ENCODE measurements at regions not wholly inside any gene's neighbourhood (a gene's known extent, or its start where the extent isn't known, plus 50 kb on each side); places are given as distances from the start of the nearest gene placed in this dataset.

DNA sequence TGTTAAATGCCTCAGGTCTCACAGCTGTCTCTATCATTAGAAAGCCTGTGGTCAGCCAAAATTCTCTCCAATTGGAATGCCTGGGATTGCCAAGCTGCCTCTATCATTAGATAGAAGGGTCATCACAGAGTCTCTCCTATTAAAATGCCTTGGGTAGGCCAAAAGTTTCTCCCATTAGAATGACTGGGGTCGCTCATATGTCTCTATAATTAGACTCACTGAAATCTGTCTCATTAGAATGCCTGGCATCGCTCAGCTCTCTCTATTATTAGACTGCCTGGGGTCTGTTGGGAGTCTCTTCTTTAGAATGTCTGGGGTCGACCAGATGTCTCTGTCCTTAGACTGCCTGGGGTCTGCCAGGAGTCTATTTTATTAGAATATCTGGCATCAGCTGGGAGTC is 2265.1 kb downstream of the TP53TG3F start:
- Mint-ChIP-seq H3K4me3 (no peak overlapping the region), H3K4me1 (ENCODE audit: low read depth) (no peaks in the 10 kb centered on the region), H3K27ac (no peak overlapping the region), H3K27me3 (ENCODE audit: low read depth) (no peaks in the 10 kb centered on the region), H3K9me3 (peaks cover 68% of the 10 kb centered on the region), H3K36me3 (ENCODE audit: low read depth) (no peaks in the 10 kb centered on the region)
- no peak for DNase-seq (ENCODE audit: low spot score)

DNA sequence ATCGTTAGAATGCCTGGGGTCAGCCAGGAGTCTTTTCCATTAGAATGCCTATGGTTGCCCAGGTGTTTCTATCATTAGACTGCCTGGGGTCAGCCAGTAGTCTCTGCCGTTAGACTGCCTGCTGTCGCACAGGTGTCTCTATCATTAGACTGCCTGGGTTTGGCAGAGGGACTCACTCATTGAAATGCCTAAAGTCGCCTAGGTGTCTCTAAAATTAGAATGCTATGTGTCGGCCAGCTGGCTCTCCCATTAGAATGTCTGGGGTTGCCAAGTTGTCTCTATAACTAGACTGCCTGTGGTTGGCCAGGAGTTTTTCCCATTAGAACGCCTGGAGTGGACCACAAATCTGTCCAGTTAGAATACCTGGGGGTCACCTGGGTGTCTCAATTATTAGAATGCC is 2266.5 kb downstream of the TP53TG3F start:
- no peak for DNase-seq (ENCODE audit: low spot score)
- no peak overlapping the region for H3K4me3 Mint-ChIP-seq
- H3K27ac Mint-ChIP-seq, result no peak overlapping the region
- H3K9me3 Mint-ChIP-seq, result peaks cover 73% of the 10 kb centered on the region
- no peaks in the 10 kb centered on the region for H3K4me1 Mint-ChIP-seq (ENCODE audit: low read depth)
- no peaks in the 10 kb centered on the region for H3K36me3 Mint-ChIP-seq (ENCODE audit: low read depth)
- no peaks in the 10 kb centered on the region for H3K27me3 Mint-ChIP-seq (ENCODE audit: low read depth)

DNA sequence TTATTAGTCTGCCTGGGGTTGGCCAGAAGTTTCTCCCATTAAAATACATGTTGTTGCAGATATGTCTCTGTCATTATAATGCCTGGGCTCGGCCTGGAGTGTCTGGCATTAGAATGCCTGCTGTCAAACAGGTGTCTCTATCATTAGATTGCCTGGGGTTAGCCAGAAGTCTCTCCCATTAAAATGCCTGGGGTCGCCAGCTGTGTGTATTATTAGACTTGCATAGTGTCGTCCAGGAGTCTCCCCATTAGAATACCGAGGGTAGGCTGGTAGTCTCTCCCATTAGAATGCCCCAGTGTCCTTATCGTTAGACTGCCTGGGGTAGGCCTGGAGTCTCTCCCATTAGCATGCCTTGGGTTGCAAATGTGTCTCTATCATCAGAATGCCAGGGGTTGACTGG is 2270.8 kb downstream of the TP53TG3F start:
- Mint-ChIP-seq H3K27me3 (ENCODE audit: low read depth) (no peaks in the 10 kb centered on the region), H3K4me3 (no peak overlapping the region), H3K27ac (no peak overlapping the region), H3K36me3 (ENCODE audit: low read depth) (no peaks in the 10 kb centered on the region), H3K4me1 (ENCODE audit: low read depth) (no peaks in the 10 kb centered on the region), H3K9me3 (peaks cover 76% of the 10 kb centered on the region)
- DNase-seq (ENCODE audit: low spot score), result no peak

DNA sequence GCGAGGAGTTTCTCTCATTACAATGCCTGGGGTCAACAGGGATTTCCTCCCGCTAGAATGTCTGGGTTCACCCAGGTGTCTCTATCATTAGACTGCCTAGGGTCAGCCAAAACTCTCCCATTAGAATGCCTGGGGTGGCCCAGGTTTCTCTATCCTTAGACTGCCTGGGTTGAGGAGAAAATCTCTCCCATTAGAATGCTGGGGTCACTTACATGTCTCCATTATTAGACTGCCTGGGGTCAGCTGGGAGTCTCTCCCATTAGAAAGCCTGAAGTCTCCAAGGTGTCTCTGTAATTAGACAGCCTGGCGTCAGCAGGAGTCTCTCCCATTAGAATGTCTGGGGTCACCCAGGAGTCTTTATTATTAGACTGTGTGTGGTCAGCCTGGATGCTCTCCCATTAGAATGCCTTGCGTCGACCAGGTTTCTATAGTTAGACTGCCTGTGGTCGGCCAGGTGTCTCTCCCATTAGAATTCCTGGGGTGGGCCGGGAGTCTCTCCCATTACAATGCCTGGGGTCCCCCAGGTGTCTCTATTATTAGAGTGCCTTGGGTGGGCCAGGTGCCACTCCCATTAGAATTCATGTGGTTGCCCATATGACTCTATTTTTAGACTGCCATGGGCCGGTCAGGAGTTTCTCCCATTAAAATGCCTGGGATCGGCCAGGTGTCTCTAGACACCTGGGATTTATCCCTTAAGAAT is 2272.1 kb downstream of the TP53TG3F start:
- H3K36me3 Mint-ChIP-seq (ENCODE audit: low read depth), result no peaks in the 10 kb centered on the region
- no peak overlapping the region for H3K27ac Mint-ChIP-seq
- H3K4me3 Mint-ChIP-seq, result no peak overlapping the region
- DNase-seq (ENCODE audit: low spot score), result no peak
- H3K27me3 Mint-ChIP-seq (ENCODE audit: low read depth), result no peaks in the 10 kb centered on the region
- peaks cover 68% of the 10 kb centered on the region for H3K9me3 Mint-ChIP-seq
- H3K4me1 Mint-ChIP-seq (ENCODE audit: low read depth), result no peaks in the 10 kb centered on the region

DNA sequence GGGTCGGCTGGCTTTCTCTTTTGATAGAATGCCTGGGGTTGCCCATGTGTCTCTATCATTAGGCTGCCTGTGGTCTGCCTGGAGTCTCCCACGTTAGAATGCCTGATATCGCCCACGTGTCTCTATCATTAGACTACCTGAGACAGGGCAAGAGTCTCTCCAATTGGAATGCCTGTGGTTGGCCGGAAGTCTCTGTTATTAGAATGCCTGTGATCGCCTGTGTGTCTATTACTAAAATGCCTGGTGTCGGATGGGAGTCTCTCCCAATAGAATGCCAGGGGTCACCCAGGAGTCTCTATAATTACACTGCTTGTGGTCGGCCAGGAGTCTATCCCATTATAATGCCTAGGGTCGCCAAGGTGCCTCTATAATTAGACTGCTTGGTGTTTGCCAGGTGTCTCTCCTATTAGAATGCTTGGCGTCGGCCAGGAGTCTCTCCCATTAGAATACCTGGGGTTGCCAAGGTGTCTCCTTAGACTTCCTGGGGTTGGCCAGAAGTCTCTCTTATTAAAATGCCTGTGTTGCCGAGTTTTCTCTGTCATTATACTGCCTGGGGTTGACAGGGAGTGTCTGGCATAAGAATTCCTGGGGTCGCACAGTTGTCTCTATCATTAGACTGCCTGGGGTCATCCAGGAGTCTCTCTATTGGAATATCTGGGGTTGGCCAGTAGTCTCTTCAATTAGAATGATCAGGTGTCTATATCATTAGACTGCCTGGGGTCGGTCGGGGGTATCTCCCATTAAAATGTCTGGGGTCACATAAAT is 2272.8 kb downstream of the TP53TG3F start:
- no peaks in the 10 kb centered on the region for H3K4me1 Mint-ChIP-seq (ENCODE audit: low read depth)
- no peaks in the 10 kb centered on the region for H3K27me3 Mint-ChIP-seq (ENCODE audit: low read depth)
- H3K4me3 Mint-ChIP-seq, result no peak overlapping the region
- H3K27ac Mint-ChIP-seq, result no peak overlapping the region
- peaks cover 69% of the 10 kb centered on the region for H3K9me3 Mint-ChIP-seq
- no peak for DNase-seq (ENCODE audit: low spot score)
- no peaks in the 10 kb centered on the region for H3K36me3 Mint-ChIP-seq (ENCODE audit: low read depth)

DNA sequence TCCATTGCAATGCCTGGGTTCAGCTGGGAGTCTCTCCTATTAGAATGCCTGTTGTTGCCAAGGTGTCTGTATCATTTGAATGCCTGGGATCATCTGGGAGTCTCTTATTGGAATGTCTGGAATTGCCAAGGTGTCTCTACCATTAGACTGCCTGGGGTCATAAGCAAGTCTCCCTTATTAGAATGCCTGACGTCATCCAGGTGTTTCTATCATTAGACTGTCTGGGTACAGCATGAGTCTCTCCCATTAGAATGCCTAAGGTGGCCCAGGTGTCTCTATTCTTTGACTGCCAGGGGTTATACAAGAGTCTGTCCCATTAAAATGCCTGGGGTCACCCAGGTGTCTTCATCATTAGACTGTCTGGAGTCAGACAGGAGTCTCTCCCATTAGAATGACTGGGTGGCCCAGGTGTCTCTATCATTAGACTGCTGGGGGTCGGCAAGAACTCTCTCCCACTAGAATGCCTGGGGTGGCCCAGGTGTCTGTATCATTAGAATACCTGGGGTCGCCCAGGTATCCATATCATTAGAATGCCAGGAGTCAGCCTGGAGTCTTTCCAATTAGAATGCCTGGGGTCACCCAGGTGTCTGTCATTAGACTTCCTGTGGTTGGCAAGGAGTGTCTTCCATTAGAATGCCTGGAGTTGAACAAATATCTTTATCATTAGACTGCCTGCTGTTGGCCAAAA is 2274.0 kb downstream of the TP53TG3F start:
- Mint-ChIP-seq H3K27me3 (ENCODE audit: low read depth) (no peaks in the 10 kb centered on the region), H3K9me3 (peaks cover 72% of the 10 kb centered on the region), H3K36me3 (ENCODE audit: low read depth) (no peaks in the 10 kb centered on the region), H3K27ac (no peak overlapping the region), H3K4me3 (no peak overlapping the region), H3K4me1 (ENCODE audit: low read depth) (no peaks in the 10 kb centered on the region)
- DNase-seq (ENCODE audit: low spot score), result no peak

DNA sequence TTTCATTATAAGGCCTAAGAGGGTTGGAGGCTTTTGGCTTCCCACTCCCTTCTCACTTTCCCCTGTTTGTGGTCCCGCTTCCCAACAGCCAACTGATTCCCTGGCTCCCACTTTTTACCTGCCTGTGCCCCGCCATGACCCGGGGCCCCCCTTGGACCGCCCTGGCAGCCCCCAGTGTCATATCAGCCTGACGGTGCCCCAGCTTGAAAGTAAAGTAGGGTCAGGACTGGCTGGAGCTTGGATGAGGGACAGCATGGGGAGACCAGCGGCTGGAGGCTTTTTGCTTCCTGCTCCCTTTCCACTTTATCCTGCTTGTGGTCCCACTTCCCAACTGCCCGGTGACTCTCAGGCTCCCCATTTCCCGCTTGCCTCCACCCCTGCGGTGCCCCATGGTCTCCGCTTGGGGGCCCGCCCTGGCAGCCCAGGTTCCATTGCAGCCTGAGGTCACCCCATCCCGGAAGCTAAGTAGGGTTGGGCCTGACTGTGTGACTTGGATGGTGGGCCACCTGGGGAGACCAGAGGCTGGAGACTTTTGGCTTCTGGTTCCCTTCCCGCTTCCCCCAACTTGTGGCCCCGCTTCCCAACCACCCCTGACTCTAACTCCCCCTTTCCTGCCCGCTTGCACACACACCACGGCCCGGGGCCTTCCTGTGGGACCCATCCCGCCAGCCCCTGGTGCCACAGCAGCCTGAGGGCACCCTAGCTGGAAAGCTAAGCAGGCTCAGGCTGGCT is 2274.7 kb downstream of the TP53TG3F start:
- no peak overlapping the region for H3K27ac Mint-ChIP-seq
- H3K27me3 Mint-ChIP-seq (ENCODE audit: low read depth), result no peaks in the 10 kb centered on the region
- H3K9me3 Mint-ChIP-seq, result peaks cover 72% of the 10 kb centered on the region
- H3K4me1 Mint-ChIP-seq (ENCODE audit: low read depth), result no peaks in the 10 kb centered on the region
- no peak overlapping the region for H3K4me3 Mint-ChIP-seq
- no peaks in the 10 kb centered on the region for H3K36me3 Mint-ChIP-seq (ENCODE audit: low read depth)
- DNase-seq (ENCODE audit: low spot score), result no peak

DNA sequence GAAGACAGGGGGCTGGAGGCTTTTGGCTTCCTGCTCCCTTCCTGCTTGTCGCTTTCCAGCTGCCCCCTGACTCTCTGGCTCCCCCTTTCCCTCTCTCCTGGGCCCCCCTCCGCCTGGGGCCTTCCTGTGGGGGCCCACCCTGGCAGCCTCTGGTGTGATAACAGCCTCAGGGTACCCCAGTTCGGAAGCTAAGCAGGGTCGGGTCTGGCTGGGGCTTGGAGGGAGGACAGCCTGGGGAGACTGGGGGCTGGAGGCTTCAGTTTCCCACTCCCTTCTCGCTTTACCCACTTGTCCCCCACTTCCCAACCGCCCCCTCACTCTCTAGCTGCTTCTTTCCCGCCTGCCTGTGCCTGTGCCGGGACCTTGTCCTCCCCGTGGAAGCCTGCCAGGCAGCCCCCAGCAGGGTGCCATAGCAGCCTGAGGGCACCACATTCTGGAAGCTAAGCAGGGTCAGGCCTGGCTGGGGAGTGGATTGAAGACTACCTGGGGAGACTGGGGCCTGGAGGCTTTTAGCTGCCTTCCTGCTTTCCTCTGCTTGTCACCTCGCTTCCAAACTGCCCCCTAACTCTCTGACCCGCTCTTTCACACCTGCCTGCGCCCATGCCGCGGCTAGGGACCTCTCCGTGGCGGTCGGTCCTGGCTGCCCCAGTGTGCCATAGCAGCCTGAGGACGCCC is 2275.5 kb downstream of the TP53TG3F start:
- DNase-seq (ENCODE audit: low spot score), result no peak
- H3K4me3 Mint-ChIP-seq, result no peak overlapping the region
- H3K27ac Mint-ChIP-seq, result no peak overlapping the region
- no peaks in the 10 kb centered on the region for H3K4me1 Mint-ChIP-seq (ENCODE audit: low read depth)
- no peaks in the 10 kb centered on the region for H3K27me3 Mint-ChIP-seq (ENCODE audit: low read depth)
- peaks cover 72% of the 10 kb centered on the region for H3K9me3 Mint-ChIP-seq
- no peaks in the 10 kb centered on the region for H3K36me3 Mint-ChIP-seq (ENCODE audit: low read depth)

DNA sequence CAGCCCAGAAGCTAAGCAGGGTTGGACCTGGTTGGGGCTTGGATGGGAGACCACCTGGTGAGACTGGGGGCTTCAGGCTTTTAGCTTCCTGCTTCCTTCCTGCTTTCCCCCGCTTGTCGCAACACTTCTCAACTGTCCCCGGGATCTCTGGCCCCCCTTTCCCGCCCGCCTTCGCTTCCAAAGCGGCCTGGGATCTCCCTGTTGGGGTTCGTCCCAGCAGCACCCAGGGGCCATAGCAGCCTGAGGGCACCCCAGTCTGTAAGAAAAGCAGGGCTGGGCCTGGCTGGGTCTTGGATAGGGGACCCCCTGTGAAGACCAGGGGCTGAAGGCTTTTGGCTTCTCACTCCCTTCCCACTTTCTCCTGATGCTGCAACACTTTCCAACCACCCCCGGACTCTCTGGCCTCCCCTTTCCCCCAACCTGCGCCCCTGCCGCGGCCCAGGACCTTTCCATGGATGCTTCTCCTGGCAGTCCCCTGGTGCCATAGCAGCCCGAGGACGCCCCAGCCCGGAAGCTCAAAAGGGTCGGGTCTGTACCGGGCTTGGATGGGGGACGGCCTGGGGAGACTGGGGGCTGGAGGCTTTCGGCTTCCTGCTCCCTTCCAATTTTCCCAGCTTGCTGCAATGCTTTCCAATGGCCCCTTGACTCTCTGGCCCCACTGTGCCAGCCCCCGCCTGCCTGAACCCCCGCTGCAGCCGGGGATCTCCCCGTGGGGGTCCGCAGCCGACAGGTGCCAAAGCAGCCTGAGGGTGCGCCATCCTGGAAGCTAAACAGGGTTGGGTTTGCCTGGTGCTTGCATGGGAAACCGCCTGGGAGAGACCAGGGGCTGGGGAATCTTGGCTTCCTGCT is 2276.2 kb downstream of the TP53TG3F start:
- DNase-seq (ENCODE audit: low spot score), result no peak
- Mint-ChIP-seq H3K27ac (no peak overlapping the region), H3K4me3 (no peak overlapping the region), H3K9me3 (peaks cover 73% of the 10 kb centered on the region), H3K27me3 (ENCODE audit: low read depth) (no peaks in the 10 kb centered on the region), H3K36me3 (ENCODE audit: low read depth) (no peaks in the 10 kb centered on the region), H3K4me1 (ENCODE audit: low read depth) (no peaks in the 10 kb centered on the region)

DNA sequence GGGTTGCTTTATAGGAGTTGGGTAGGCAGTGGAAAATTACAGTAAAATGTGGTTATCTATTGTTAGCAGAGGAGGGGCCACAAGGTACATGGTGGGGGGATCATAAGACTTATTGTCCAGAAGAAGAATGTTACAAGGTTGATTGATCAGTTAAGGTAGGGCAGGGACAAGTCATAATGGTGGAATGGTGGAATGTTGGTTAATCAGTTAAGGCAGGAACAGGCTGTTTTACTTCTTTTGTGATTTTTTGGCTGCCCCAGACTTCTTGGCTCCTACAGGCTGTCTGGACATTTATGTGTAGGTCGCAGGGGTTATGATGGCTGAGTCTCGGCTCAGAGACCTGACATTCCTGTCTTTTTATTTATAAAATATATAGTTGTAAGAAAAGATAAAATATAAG is 2277.1 kb downstream of the TP53TG3F start:
- H3K9me3 Mint-ChIP-seq, result peaks cover 73% of the 10 kb centered on the region
- no peaks in the 10 kb centered on the region for H3K4me1 Mint-ChIP-seq (ENCODE audit: low read depth)
- DNase-seq (ENCODE audit: low spot score), result no peak
- H3K27ac Mint-ChIP-seq, result no peak overlapping the region
- no peaks in the 10 kb centered on the region for H3K27me3 Mint-ChIP-seq (ENCODE audit: low read depth)
- H3K4me3 Mint-ChIP-seq, result no peak overlapping the region
- H3K36me3 Mint-ChIP-seq (ENCODE audit: low read depth), result no peaks in the 10 kb centered on the region

DNA sequence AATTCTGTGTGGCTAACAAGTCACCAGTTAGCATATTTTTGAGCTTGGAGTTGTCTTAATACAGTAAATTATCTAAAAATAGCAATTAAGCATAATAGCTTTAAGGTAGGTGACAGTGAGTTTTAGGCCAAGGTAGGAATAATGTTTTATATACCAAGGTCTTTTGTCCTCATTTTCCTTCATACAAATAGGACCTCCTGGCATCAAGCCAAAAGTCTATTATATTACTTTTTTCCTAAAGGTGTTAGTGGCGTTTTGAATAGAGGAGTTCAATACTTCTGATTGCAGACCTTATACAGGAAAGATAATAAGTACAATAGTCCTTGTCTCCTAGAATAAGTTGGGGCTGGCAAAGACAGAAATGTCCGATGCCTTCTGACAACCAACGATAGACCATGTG is 2277.7 kb downstream of the TP53TG3F start:
- DNase-seq (ENCODE audit: low spot score), result no peak
- Mint-ChIP-seq H3K4me1 (ENCODE audit: low read depth) (no peaks in the 10 kb centered on the region), H3K27me3 (ENCODE audit: low read depth) (no peaks in the 10 kb centered on the region), H3K9me3 (peaks cover 73% of the 10 kb centered on the region), H3K36me3 (ENCODE audit: low read depth) (no peaks in the 10 kb centered on the region), H3K4me3 (no peak overlapping the region), H3K27ac (no peak overlapping the region)

DNA sequence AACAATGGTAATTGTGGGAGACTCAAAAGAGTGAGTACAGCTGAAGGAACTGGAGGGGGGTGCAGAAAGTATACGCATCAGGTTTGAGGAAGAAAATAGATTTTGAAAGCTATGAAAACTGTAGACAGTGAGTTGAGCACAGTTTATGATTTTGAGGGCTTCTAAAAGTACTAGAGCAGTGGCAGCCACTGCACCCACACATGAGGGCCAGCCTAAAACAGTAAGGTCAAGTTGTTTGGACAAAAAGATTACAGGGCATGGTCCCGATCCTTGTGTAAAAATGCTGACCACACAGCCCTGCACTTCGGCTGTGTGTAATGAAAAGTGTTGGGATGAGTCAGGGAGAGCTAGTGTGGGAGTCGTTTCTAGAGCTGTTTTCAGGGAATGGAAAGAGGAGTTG is 2282.1 kb downstream of the TP53TG3F start:
- H3K27ac Mint-ChIP-seq, result no peak overlapping the region
- no peaks in the 10 kb centered on the region for H3K27me3 Mint-ChIP-seq (ENCODE audit: low read depth)
- peaks cover 81% of the 10 kb centered on the region for H3K9me3 Mint-ChIP-seq
- H3K36me3 Mint-ChIP-seq (ENCODE audit: low read depth), result no peaks in the 10 kb centered on the region
- no peak overlapping the region for H3K4me3 Mint-ChIP-seq
- DNase-seq (ENCODE audit: low spot score), result no peak
- no peaks in the 10 kb centered on the region for H3K4me1 Mint-ChIP-seq (ENCODE audit: low read depth)
